RWPE2 (cell line): ENCODE measurements at regions not wholly inside any gene's neighbourhood (a gene's known extent, or its start where the extent isn't known, plus 50 kb on each side); places are given as distances from the start of the nearest gene placed in this dataset.

Source experiments
- ATAC-seq: fragments of 200-7000 bp; cut with Tn5 transposase; 3 replicates; pipeline ENCODE4 v1.9.1; 2021; ENCODE audit warnings: low read depth
- DNase-seq: peaks from one replicate; pipeline ENCODE4 v3.0.0-alpha.2; 2020; ENCODE audit warnings: low spot score
- H3K27ac ChIP-seq: fragments of 450-650 bp; 2 replicates; pipeline ENCODE4 v1.5.1; 2017; ENCODE audit warnings: mild to moderate bottlenecking; ENCODE audit not compliant: poor library complexity, severe bottlenecking
- H3K27me3 ChIP-seq: fragments of 250-450 bp; sonication (Bioruptor Pico); 2 replicates; pipeline ENCODE4 v1.5.1; 2021; ENCODE audit warnings: mild to moderate bottlenecking, moderate library complexity; ENCODE audit not compliant: insufficient read depth, poor library complexity, severe bottlenecking
- H3K36me3 ChIP-seq: fragments of 250-450 bp; sonication (Bioruptor Pico); 2 replicates; pipeline ENCODE4 v1.5.1; 2020; ENCODE audit warnings: low read depth, mild to moderate bottlenecking, moderate library complexity
- H3K4me1 ChIP-seq: fragments of 250-450 bp; sonication (Bioruptor Pico); 2 replicates; pipeline ENCODE4 v1.5.1; 2021; ENCODE audit warnings: mild to moderate bottlenecking, moderate library complexity; ENCODE audit not compliant: insufficient read depth, poor library complexity, severe bottlenecking
- H3K4me3 ChIP-seq: fragments of 250-450 bp; sonication (Bioruptor Pico); 2 replicates; pipeline ENCODE4 v1.5.1; 2021; ENCODE audit warnings: mild to moderate bottlenecking, moderate library complexity; ENCODE audit not compliant: severe bottlenecking
- H3K9me3 ChIP-seq: fragments of 250-450 bp; sonication (Bioruptor Pico); 2 replicates; pipeline ENCODE4 v1.5.1; 2021; ENCODE audit warnings: mild to moderate bottlenecking, moderate library complexity; ENCODE audit not compliant: severe bottlenecking
- CTCF ChIP-seq: fragments of 450-650 bp; IDR thresholded peaks from one replicate; pipeline ENCODE4 v1.5.1; 2017; ENCODE audit warnings: mild to moderate bottlenecking, moderate library complexity; ENCODE audit not compliant: poor library complexity, severe bottlenecking

GRCh38 chr3:24607281-24607680 is 112.6 kb upstream of the THRB start:
- no peak overlapping the region for H3K4me3 ChIP-seq
- no peaks in the 10 kb centered on the region for H3K36me3 ChIP-seq
- DNase-seq (no peak), ATAC-seq (no peak)
- H3K27ac ChIP-seq: no peak overlapping the region
- no peaks in the 10 kb centered on the region for H3K9me3 ChIP-seq
- no peak for TF ChIP-seq CTCF
- no peaks in the 10 kb centered on the region for H3K27me3 ChIP-seq
- H3K4me1 ChIP-seq: no peaks in the 10 kb centered on the region

- Histone ChIP-seq H3K4me3 (no peak overlapping the region), H3K4me1 (no peaks in the 10 kb centered on the region)
Measured at GRCh38 chr3:24608701-24609390, 114.2 kb upstream of the THRB start.

GRCh38 chr3:24614359-24614758 is 119.7 kb upstream of the THRB start:
- no peaks in the 10 kb centered on the region for H3K4me1 ChIP-seq
- H3K36me3 ChIP-seq: no peaks in the 10 kb centered on the region
- no peaks in the 10 kb centered on the region for H3K27me3 ChIP-seq
- ATAC-seq (no peak), DNase-seq (no peak)
- no peak overlapping the region for H3K27ac ChIP-seq
- no peaks in the 10 kb centered on the region for H3K9me3 ChIP-seq
- no peak overlapping the region for H3K4me3 ChIP-seq
- no peak for TF ChIP-seq CTCF

More at GRCh38 chr3:24608701-24609390, 114.2 kb upstream of the THRB start:
- Histone ChIP-seq H3K27me3 (no peaks in the 10 kb centered on the region), H3K9me3 (no peaks in the 10 kb centered on the region), H3K27ac (no peak overlapping the region), H3K36me3 (no peaks in the 10 kb centered on the region)
- TF ChIP-seq CTCF: no peak
- DNase-seq: no peak
- ATAC-seq: no peak

- Histone ChIP-seq H3K36me3 (no peaks in the 10 kb centered on the region), H3K4me1 (no peaks in the 10 kb centered on the region), H3K27me3 (no peaks in the 10 kb centered on the region), H3K9me3 (no peaks in the 10 kb centered on the region), H3K27ac (no peak overlapping the region), H3K4me3 (no peak overlapping the region)
- DNase-seq (no peak), ATAC-seq (no peak)
- TF ChIP-seq CTCF: no peak
Measured at GRCh38 chr3:24615177-24615576, 120.5 kb upstream of the THRB start.

GRCh38 chr3:24616110-24616829 is 121.6 kb upstream of the THRB start:
- no peaks in the 10 kb centered on the region for H3K27me3 ChIP-seq
- DNase-seq (no peak), ATAC-seq (no peak)
- H3K4me1 ChIP-seq: no peaks in the 10 kb centered on the region
- H3K27ac ChIP-seq: no peak overlapping the region
- no peak for TF ChIP-seq CTCF
- H3K36me3 ChIP-seq: no peaks in the 10 kb centered on the region
- no peaks in the 10 kb centered on the region for H3K9me3 ChIP-seq
- H3K4me3 ChIP-seq: no peak overlapping the region
